Suprapubic skin (tissue), 4 donors: ENCODE measurements at regions not wholly inside any gene's neighbourhood (a gene's known extent, or its start where the extent isn't known, plus 50 kb on each side); places are given as distances from the start of the nearest gene placed in this dataset.

Experiments used
- DNase-seq, 2 donors: peaks; one replicate each; pipeline ENCODE4 v3.0.0-alpha.2; 2019; ENCODE audit warnings: low spot score in 2 of 2
- H3K27ac ChIP-seq: fragments of 200-600 bp; sonication (generic); one replicate; pipeline ENCODE4 v1.5.1; 2019
- H3K27me3 ChIP-seq: fragments of 200-600 bp; sonication (generic); one replicate; pipeline ENCODE4 v1.5.1; 2019
- H3K36me3 ChIP-seq: fragments of 200-600 bp; sonication (generic); one replicate; pipeline ENCODE4 v1.5.1; 2019
- H3K4me1 ChIP-seq: fragments of 200-600 bp; sonication (generic); one replicate; pipeline ENCODE4 v1.5.1; 2019
- H3K4me3 ChIP-seq: fragments of 200-600 bp; sonication (generic); one replicate; pipeline ENCODE4 v1.5.1; 2019; ENCODE audit warnings: mild to moderate bottlenecking
- H3K9me3 ChIP-seq: fragments of 200-600 bp; sonication (generic); one replicate; pipeline ENCODE4 v1.5.1; 2019
- CTCF ChIP-seq, 2 donors: fragments of 200-600 bp in 1 of 2; fragments of 450-650 bp in 1 of 2; sonication (generic) in 1 of 2; IDR thresholded peaks; one replicate each; pipeline ENCODE4 v1.5.1; 2016 to 2019; ENCODE audit warnings: antibody characterized with exemption in 2 of 2, mild to moderate bottlenecking in 1 of 2, moderate library complexity in 1 of 2
- EP300 ChIP-seq: sonication (generic); formaldehyde crosslinking; IDR thresholded peaks from one replicate; pipeline ENCODE4 v1.6.1; 2017; ENCODE audit warnings: antibody characterized with exemption
- POLR2A ChIP-seq, 2 donors: fragments of 450-650 bp; IDR thresholded peaks; one replicate each; pipeline ENCODE4 v1.6.1; 2017; ENCODE audit warnings: antibody characterized with exemption in 2 of 2, mild to moderate bottlenecking in 2 of 2, moderate library complexity in 2 of 2
- POLR2AphosphoS5 ChIP-seq, 3 donors: sonication (generic); formaldehyde crosslinking; IDR thresholded peaks; one replicate each; pipeline ENCODE4 v1.6.1; 2017; ENCODE audit warnings: antibody characterized with exemption in 3 of 3
- WGBS: methylation state at CpG from one replicate; pipeline ENCODE4 v1.1.5; 2018; 5-methylcytosine and 5-hydroxymethylcytosine counted together

DNA sequence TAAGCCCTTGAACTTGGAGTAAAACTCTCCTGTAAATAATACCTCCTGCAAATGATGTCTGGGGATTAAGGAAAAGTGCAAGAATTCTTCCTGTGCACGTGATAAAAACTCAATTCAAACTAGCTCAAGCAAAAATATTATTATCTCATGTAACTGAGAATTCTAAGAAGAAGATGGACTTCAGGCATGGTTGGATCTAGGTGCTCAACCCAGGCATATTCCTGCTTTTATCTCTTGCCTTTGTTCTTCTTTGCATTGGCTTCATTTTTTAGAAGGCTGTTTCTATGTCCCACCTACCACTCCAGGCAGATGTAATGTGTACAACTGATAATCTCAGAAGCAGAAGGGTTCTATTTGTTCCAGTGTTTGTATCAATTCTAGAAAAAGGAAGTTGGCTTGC lies 95.8 kb downstream of the DACT2 start:
- H3K4me1 ChIP-seq = peaks cover 25% of the 10 kb centered on the region
- no peaks in the 10 kb centered on the region for H3K36me3 ChIP-seq
- TF ChIP-seq POLR2AphosphoS5 (IDR thresholded peaks at IDR 0.05) = no peak
- TF ChIP-seq CTCF (IDR thresholded peaks at IDR 0.05) = no peak
- TF ChIP-seq POLR2A (IDR thresholded peaks at IDR 0.05) = no peak
- no peak for TF ChIP-seq EP300
- DNase-seq = no peak
- H3K27me3 ChIP-seq = no peaks in the 10 kb centered on the region
- no peak overlapping the region for H3K4me3 ChIP-seq
- H3K9me3 ChIP-seq = no peaks in the 10 kb centered on the region
- H3K27ac ChIP-seq = no peak overlapping the region
- 77% methylated on average over 1 of the region's 1 CpG for WGBS

DNA sequence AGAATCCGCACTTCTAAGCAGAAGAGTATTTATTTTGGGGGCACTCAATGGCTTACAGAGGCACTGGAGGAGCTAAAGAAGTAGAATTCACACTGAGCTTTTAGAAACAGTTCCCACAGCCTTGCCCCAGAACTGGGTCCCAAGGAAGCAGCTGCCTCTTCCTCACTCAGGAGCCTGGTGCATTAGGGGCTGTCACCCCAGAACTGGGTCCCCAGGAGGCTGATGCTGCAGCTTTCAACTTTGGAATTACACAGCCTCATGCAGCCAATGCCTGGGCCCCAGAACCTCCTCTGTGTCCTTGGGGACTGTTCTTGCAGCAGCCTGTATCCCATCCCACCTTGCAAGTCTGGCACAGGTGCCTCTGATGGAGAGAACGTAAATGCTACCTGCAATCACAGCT lies 96.4 kb downstream of the DACT2 start:
- H3K27ac ChIP-seq = no peak overlapping the region
- no peaks in the 10 kb centered on the region for H3K27me3 ChIP-seq
- H3K4me3 ChIP-seq = no peak overlapping the region
- no peaks in the 10 kb centered on the region for H3K36me3 ChIP-seq
- no peaks in the 10 kb centered on the region for H3K9me3 ChIP-seq
- TF ChIP-seq EP300 (no peak), POLR2A (IDR thresholded peaks at IDR 0.05) (no peak), POLR2AphosphoS5 (IDR thresholded peaks at IDR 0.05) (no peak), CTCF (IDR thresholded peaks at IDR 0.05) (no peak)
- peaks cover 25% of the 10 kb centered on the region for H3K4me1 ChIP-seq
- WGBS = 85% methylated on average over 2 of the region's 2 CpGs
- no peak for DNase-seq

GRCh38 chr6:168222115-168223043 lies 97.2 kb downstream of the DACT2 start:
- Histone ChIP-seq H3K4me3 (no peak overlapping the region), H3K27ac (no peak overlapping the region), H3K9me3 (no peaks in the 10 kb centered on the region), H3K4me1 (peaks cover 25% of the 10 kb centered on the region), H3K27me3 (no peaks in the 10 kb centered on the region), H3K36me3 (no peaks in the 10 kb centered on the region)
- no peak for DNase-seq
- WGBS = 74% methylated on average over 17 of the region's 17 CpGs
- TF ChIP-seq POLR2AphosphoS5 (IDR thresholded peaks at IDR 0.05) = no peak
- TF ChIP-seq CTCF (IDR thresholded peaks at IDR 0.05) = no peak
- TF ChIP-seq EP300 = no peak
- TF ChIP-seq POLR2A (IDR thresholded peaks at IDR 0.05) = no peak

DNA sequence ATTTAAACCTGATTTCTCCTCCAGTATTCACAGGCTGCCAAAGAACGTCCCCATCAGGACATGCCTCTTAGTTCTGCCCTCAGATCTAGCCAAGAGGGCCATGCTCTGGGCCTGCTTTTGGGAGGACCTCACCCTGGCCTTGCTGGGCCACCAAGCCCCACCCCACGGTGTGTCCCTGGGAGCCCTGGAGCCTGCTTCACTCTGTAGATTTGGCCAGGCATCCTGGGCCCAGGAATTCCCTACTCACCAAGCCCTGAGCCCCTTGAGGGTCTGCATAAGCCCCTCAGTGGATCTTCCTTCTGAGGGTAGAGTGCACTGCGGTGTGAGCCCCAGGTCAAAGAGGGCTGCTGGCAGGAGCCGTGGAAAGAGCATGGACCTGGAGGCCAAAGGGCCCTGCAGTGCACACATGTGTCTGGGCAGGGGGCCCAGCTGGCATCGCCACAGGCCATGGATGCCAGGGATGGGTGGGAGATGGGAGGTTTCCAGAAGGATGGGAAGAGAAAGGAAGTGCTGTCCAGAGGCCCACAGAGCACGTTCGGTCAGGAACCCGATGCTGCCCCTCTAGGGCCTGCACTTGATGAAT lies 98.0 kb downstream of the DACT2 start:
- Histone ChIP-seq H3K27ac (no peak overlapping the region), H3K27me3 (no peaks in the 10 kb centered on the region), H3K36me3 (no peaks in the 10 kb centered on the region), H3K9me3 (no peaks in the 10 kb centered on the region), H3K4me3 (no peak overlapping the region), H3K4me1 (peaks cover 17% of the 10 kb centered on the region)
- DNase-seq = no peak
- TF ChIP-seq POLR2A (IDR thresholded peaks at IDR 0.05) (no peak), EP300 (no peak), CTCF (IDR thresholded peaks at IDR 0.05) (no peak), POLR2AphosphoS5 (IDR thresholded peaks at IDR 0.05) (no peak)
- 29% methylated on average over 8 of the region's 8 CpGs for whole genome bisulfite sequencing

DNA sequence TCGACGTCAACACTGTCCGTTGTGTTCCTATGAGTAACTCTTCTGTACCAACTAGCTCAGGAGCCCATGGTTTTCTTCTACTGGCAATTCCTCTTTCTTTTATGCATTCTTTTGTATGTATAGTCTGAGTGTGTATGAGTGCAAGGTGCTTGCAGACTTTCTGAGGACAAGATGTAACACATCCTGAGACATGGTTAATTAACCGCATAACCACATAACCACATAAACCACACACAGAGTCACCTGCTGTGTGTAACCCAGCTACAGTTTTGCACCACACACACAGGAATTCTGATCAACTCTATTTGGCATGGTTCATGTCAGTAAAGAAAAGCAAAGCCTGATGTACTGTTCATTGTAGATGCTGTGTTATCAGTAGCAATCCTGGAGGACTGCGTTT lies 98.6 kb downstream of the DACT2 start:
- Histone ChIP-seq H3K36me3 (no peaks in the 10 kb centered on the region), H3K4me1 (peaks cover 11% of the 10 kb centered on the region), H3K4me3 (no peak overlapping the region), H3K9me3 (no peaks in the 10 kb centered on the region), H3K27me3 (no peaks in the 10 kb centered on the region), H3K27ac (no peak overlapping the region)
- no peak for TF ChIP-seq EP300
- no peak for TF ChIP-seq CTCF (IDR thresholded peaks at IDR 0.05)
- TF ChIP-seq POLR2AphosphoS5 (IDR thresholded peaks at IDR 0.05) = no peak
- TF ChIP-seq POLR2A (IDR thresholded peaks at IDR 0.05) = no peak
- WGBS = 71% methylated on average over 5 of the region's 5 CpGs
- DNase-seq = no peak
